SU-DHL-6 (cell line): ENCODE measurements at regions not wholly inside any gene's neighbourhood (a gene's known extent, or its start where the extent isn't known, plus 50 kb on each side); places are given as distances from the start of the nearest gene placed in this dataset.

Experiments used
- H2AFZ ChIP-seq: fragments of 200-600 bp; sonication (generic); 2 replicates; pipeline ENCODE4 v1.6.1; 2014; ENCODE audit warnings: low read depth, mild to moderate bottlenecking, moderate library complexity, mixed read lengths, antibody characterized with exemption, low read length; ENCODE audit not compliant: severe bottlenecking
- H3F3A ChIP-seq: fragments of 200-600 bp; shearing (Covaris generic); 2 replicates; pipeline ENCODE4 v1.6.0; 2016; ENCODE audit warnings: antibody characterized with exemption, mild to moderate bottlenecking; ENCODE audit not compliant: insufficient read depth
- H3K27ac ChIP-seq: fragments of 200-600 bp; sonication (generic); 2 replicates; pipeline ENCODE4 v1.5.1; 2016; ENCODE audit warnings: low read depth, mild to moderate bottlenecking, low read length, moderate library complexity, mixed read lengths
- H3K27me3 ChIP-seq: fragments of 200-600 bp; sonication (generic), shearing (Covaris generic); 2 replicates; pipeline ENCODE4 v1.6.0; 2014; ENCODE audit warnings: mild to moderate bottlenecking, low read length
- H3K36me3 ChIP-seq: fragments of 200-600 bp; sonication (generic); 2 replicates; pipeline ENCODE4 v1.6.1; 2014; ENCODE audit warnings: mild to moderate bottlenecking, low read length, mixed read lengths
- H3K4me2 ChIP-seq: fragments of 300-600, 200-600 bp; shearing (Covaris generic), sonication (generic); 2 replicates; pipeline ENCODE4 v1.6.0; 2014; ENCODE audit warnings: low read length, low read depth, mild to moderate bottlenecking; ENCODE audit not compliant: poor library complexity, severe bottlenecking
- H3K4me3 ChIP-seq: fragments of 200-600 bp; sonication (generic); 2 replicates; pipeline ENCODE4 v1.5.1; 2014; ENCODE audit warnings: antibody characterized with exemption, low read length, mild to moderate bottlenecking, mixed read lengths; ENCODE audit not compliant: insufficient read depth, poor library complexity, severe bottlenecking
- H3K79me2 ChIP-seq: fragments of 200-600 bp; sonication (generic); 2 replicates; pipeline ENCODE4 v1.6.1; 2014; ENCODE audit warnings: mild to moderate bottlenecking, low read length, moderate library complexity; ENCODE audit not compliant: insufficient read depth
- H3K9ac ChIP-seq: fragments of 200-600 bp; sonication (generic); 2 replicates; pipeline ENCODE4 v1.7.0; 2014; ENCODE audit warnings: mild to moderate bottlenecking, low read length
- H3K9me2 ChIP-seq: fragments of 200-600 bp; sonication (generic); replicated peaks from 2 replicates; pipeline ENCODE4 v1.6.1; 2014; ENCODE audit warnings: low read length; ENCODE audit not compliant: insufficient read depth
- H3K9me3 ChIP-seq: fragments of 200-600 bp; sonication (generic); 2 replicates; pipeline ENCODE4 v1.6.1; 2014; ENCODE audit warnings: low read length, mixed read lengths; ENCODE audit not compliant: insufficient read depth
- H4K20me1 ChIP-seq: fragments of 200-600 bp; sonication (generic); 2 replicates; pipeline ENCODE4 v1.6.1; 2014; ENCODE audit warnings: low read depth, mild to moderate bottlenecking, antibody characterized with exemption, low read length, moderate library complexity, mixed read lengths
- CTCF ChIP-seq: fragments of 200-600 bp; sonication (generic); IDR thresholded peaks from one replicate; pipeline ENCODE4 v1.5.1; 2017; ENCODE audit warnings: antibody characterized with exemption, mild to moderate bottlenecking, low read length, moderate library complexity; ENCODE audit not compliant: insufficient read depth, poor library complexity, severe bottlenecking
- EZH2phosphoT487 ChIP-seq: fragments of 200-600 bp; sonication (generic), shearing (Covaris generic); conservative IDR thresholded peaks from 2 replicates; pipeline ENCODE4 v1.6.1; 2018; ENCODE audit warnings: mild to moderate bottlenecking, antibody characterized with exemption, low read length, moderate library complexity, mixed read lengths

GRCh38 chr10:7071421-7071820, 339.4 kb downstream of the SFMBT2 start:
- no peaks in the 10 kb centered on the region for H3K9me2 ChIP-seq
- H3K9ac ChIP-seq = no peak overlapping the region
- no peaks in the 10 kb centered on the region for H3K9me3 ChIP-seq
- no peaks in the 10 kb centered on the region for H3K36me3 ChIP-seq
- H3F3A ChIP-seq = no peaks in the 10 kb centered on the region
- no peak overlapping the region for H3K4me2 ChIP-seq
- H3K27me3 ChIP-seq = no peaks in the 10 kb centered on the region
- no peak overlapping the region for H3K4me3 ChIP-seq
- no peaks in the 10 kb centered on the region for H3K79me2 ChIP-seq
- no peak overlapping the region for H3K27ac ChIP-seq
- TF ChIP-seq CTCF (no peak), EZH2phosphoT487 (no peak)
- H2AFZ ChIP-seq = no peak overlapping the region
- no peaks in the 10 kb centered on the region for H4K20me1 ChIP-seq

GRCh38 chr10:7070950-7071349, 339.9 kb downstream of the SFMBT2 start:
- H4K20me1 ChIP-seq = no peaks in the 10 kb centered on the region
- no peaks in the 10 kb centered on the region for H3K79me2 ChIP-seq
- no peak overlapping the region for H3K9ac ChIP-seq
- no peak overlapping the region for H3K27ac ChIP-seq
- H3K9me3 ChIP-seq = no peaks in the 10 kb centered on the region
- H3K4me3 ChIP-seq = no peak overlapping the region
- no peaks in the 10 kb centered on the region for H3K36me3 ChIP-seq
- H3F3A ChIP-seq = no peaks in the 10 kb centered on the region
- H2AFZ ChIP-seq = no peak overlapping the region
- no peaks in the 10 kb centered on the region for H3K27me3 ChIP-seq
- TF ChIP-seq CTCF (no peak), EZH2phosphoT487 (no peak)
- H3K9me2 ChIP-seq = no peaks in the 10 kb centered on the region
- H3K4me2 ChIP-seq = no peak overlapping the region

DNA sequence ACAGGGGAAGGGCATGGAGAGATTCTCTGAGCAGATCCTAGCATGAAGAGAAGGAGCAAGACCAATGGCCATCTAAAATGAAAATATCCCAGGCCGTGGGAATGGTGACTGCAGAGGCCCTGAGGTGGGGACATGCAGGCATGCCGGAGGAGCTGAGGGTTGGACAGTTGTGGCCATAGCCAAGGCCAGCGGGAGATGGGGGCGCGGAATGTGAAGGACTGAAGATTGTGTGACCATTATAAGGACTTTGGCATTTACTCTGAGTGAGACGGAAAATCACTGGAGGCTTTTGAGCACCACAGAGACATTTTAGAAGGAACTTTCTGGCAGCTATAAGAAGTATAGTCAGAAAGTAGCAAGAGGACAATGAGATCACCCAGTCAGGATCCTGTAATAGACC, 341.1 kb downstream of the SFMBT2 start:
- Histone ChIP-seq H3K9me3 (no peaks in the 10 kb centered on the region), H3K4me3 (no peak overlapping the region), H3K36me3 (no peaks in the 10 kb centered on the region), H2AFZ (no peak overlapping the region), H3K4me2 (no peak overlapping the region), H3K9me2 (no peaks in the 10 kb centered on the region), H4K20me1 (no peaks in the 10 kb centered on the region), H3K27ac (no peak overlapping the region), H3K79me2 (no peaks in the 10 kb centered on the region), H3K9ac (no peak overlapping the region), H3K27me3 (no peaks in the 10 kb centered on the region), H3F3A (no peaks in the 10 kb centered on the region)
- no peak for TF ChIP-seq CTCF

DNA sequence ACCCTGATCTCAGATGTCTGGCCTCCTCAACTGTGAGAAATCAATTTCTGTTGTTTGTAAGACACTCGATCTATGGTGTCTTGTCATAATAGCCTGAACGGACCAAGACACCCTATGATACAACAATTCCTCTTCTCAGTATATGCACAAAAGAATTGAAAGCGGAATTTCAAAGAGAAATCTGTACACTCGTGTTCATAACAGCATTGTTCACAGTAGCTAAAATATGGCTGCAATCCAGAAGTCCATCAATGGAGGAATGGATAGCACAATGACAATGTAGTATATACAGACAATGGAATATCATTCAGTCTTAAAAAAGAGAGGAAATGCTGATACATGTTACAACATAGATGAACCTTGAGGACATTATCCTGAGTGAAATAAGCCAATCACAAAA, 354.6 kb downstream of the SFMBT2 start:
- Histone ChIP-seq H3K36me3 (no peaks in the 10 kb centered on the region), H2AFZ (no peak overlapping the region), H3K9me3 (no peaks in the 10 kb centered on the region), H3K27ac (no peak overlapping the region), H3K4me3 (no peak overlapping the region), H3K9me2 (no peaks in the 10 kb centered on the region), H3K27me3 (no peaks in the 10 kb centered on the region), H3K4me2 (no peak overlapping the region), H3K79me2 (no peaks in the 10 kb centered on the region), H3F3A (no peaks in the 10 kb centered on the region), H3K9ac (no peak overlapping the region), H4K20me1 (no peaks in the 10 kb centered on the region)
- no peak for TF ChIP-seq EZH2phosphoT487
- TF ChIP-seq CTCF = no peak
